Stimulated activated naive CD8-positive, alpha-beta T cell treated with anti-CD3 and anti-CD28 coated beads, Interleukin-15, Interleukin-2, amounts not matched to agents 100 ng/mL and 50 ng/mL, for 24 hours (primary cell): ENCODE measurements at regions not wholly inside any gene's neighbourhood (a gene's known extent, or its start where the extent isn't known, plus 50 kb on each side); places are given as distances from the start of the nearest gene placed in this dataset.

Source experiments
- H3K27ac Mint-ChIP-seq: one replicate; pipeline ENCODE4 v1.8.0; 2021; ENCODE audit warnings: mild to moderate bottlenecking, mixed read lengths
- H3K27me3 Mint-ChIP-seq: one replicate; pipeline ENCODE4 v1.8.0; 2021; ENCODE audit warnings: mixed read lengths
- H3K36me3 Mint-ChIP-seq: one replicate; pipeline ENCODE4 v1.8.0; 2021; ENCODE audit warnings: low read depth, mixed read lengths
- H3K4me1 Mint-ChIP-seq: one replicate; pipeline ENCODE4 v1.8.0; 2021; ENCODE audit warnings: low read depth, mixed read lengths
- H3K4me3 Mint-ChIP-seq: one replicate; pipeline ENCODE4 v1.8.0; 2021; ENCODE audit warnings: mild to moderate bottlenecking, mixed read lengths
- H3K9me3 Mint-ChIP-seq: one replicate; pipeline ENCODE4 v1.8.0; 2021; ENCODE audit warnings: mixed read lengths

GRCh38 chr14:106876711-106877110 is 1350.3 kb downstream of the TMEM121 start:
- H3K27ac Mint-ChIP-seq, result no peak overlapping the region
- no peaks in the 10 kb centered on the region for H3K36me3 Mint-ChIP-seq
- H3K27me3 Mint-ChIP-seq, result peaks cover 29% of the 10 kb centered on the region
- peaks cover 25% of the 10 kb centered on the region for H3K4me1 Mint-ChIP-seq
- no peaks in the 10 kb centered on the region for H3K9me3 Mint-ChIP-seq
- no peak overlapping the region for H3K4me3 Mint-ChIP-seq

- Mint-ChIP-seq H3K27me3 (peaks cover 29% of the 10 kb centered on the region), H3K9me3 (no peaks in the 10 kb centered on the region), H3K27ac (no peak overlapping the region), H3K36me3 (no peaks in the 10 kb centered on the region), H3K4me1 (peaks cover 22% of the 10 kb centered on the region), H3K4me3 (no peak overlapping the region)
These were observed 1351.1 kb downstream of the TMEM121 start for GRCh38 chr14:106877517-106877916.

GRCh38 chr14:106879241-106879640 is 1352.9 kb downstream of the TMEM121 start:
- Mint-ChIP-seq H3K36me3 (no peaks in the 10 kb centered on the region), H3K27me3 (peaks cover 27% of the 10 kb centered on the region), H3K4me1 (peaks cover 10% of the 10 kb centered on the region), H3K9me3 (no peaks in the 10 kb centered on the region), H3K27ac (no peak overlapping the region), H3K4me3 (no peak overlapping the region)

- Mint-ChIP-seq H3K27me3 (peaks cover 6% of the 10 kb centered on the region), H3K4me1 (no peaks in the 10 kb centered on the region), H3K27ac (no peak overlapping the region), H3K4me3 (no peak overlapping the region), H3K36me3 (no peaks in the 10 kb centered on the region), H3K9me3 (no peaks in the 10 kb centered on the region)
These were observed 1356.9 kb downstream of the TMEM121 start for GRCh38 chr14:106883218-106883692.
